ENCODE measurements at regions not wholly inside any gene's neighbourhood (a gene's known extent, or its start where the extent isn't known, plus 50 kb on each side); places are given as distances from the start of the nearest gene placed in this dataset.

- TF ChIP-seq, protein P1, sequence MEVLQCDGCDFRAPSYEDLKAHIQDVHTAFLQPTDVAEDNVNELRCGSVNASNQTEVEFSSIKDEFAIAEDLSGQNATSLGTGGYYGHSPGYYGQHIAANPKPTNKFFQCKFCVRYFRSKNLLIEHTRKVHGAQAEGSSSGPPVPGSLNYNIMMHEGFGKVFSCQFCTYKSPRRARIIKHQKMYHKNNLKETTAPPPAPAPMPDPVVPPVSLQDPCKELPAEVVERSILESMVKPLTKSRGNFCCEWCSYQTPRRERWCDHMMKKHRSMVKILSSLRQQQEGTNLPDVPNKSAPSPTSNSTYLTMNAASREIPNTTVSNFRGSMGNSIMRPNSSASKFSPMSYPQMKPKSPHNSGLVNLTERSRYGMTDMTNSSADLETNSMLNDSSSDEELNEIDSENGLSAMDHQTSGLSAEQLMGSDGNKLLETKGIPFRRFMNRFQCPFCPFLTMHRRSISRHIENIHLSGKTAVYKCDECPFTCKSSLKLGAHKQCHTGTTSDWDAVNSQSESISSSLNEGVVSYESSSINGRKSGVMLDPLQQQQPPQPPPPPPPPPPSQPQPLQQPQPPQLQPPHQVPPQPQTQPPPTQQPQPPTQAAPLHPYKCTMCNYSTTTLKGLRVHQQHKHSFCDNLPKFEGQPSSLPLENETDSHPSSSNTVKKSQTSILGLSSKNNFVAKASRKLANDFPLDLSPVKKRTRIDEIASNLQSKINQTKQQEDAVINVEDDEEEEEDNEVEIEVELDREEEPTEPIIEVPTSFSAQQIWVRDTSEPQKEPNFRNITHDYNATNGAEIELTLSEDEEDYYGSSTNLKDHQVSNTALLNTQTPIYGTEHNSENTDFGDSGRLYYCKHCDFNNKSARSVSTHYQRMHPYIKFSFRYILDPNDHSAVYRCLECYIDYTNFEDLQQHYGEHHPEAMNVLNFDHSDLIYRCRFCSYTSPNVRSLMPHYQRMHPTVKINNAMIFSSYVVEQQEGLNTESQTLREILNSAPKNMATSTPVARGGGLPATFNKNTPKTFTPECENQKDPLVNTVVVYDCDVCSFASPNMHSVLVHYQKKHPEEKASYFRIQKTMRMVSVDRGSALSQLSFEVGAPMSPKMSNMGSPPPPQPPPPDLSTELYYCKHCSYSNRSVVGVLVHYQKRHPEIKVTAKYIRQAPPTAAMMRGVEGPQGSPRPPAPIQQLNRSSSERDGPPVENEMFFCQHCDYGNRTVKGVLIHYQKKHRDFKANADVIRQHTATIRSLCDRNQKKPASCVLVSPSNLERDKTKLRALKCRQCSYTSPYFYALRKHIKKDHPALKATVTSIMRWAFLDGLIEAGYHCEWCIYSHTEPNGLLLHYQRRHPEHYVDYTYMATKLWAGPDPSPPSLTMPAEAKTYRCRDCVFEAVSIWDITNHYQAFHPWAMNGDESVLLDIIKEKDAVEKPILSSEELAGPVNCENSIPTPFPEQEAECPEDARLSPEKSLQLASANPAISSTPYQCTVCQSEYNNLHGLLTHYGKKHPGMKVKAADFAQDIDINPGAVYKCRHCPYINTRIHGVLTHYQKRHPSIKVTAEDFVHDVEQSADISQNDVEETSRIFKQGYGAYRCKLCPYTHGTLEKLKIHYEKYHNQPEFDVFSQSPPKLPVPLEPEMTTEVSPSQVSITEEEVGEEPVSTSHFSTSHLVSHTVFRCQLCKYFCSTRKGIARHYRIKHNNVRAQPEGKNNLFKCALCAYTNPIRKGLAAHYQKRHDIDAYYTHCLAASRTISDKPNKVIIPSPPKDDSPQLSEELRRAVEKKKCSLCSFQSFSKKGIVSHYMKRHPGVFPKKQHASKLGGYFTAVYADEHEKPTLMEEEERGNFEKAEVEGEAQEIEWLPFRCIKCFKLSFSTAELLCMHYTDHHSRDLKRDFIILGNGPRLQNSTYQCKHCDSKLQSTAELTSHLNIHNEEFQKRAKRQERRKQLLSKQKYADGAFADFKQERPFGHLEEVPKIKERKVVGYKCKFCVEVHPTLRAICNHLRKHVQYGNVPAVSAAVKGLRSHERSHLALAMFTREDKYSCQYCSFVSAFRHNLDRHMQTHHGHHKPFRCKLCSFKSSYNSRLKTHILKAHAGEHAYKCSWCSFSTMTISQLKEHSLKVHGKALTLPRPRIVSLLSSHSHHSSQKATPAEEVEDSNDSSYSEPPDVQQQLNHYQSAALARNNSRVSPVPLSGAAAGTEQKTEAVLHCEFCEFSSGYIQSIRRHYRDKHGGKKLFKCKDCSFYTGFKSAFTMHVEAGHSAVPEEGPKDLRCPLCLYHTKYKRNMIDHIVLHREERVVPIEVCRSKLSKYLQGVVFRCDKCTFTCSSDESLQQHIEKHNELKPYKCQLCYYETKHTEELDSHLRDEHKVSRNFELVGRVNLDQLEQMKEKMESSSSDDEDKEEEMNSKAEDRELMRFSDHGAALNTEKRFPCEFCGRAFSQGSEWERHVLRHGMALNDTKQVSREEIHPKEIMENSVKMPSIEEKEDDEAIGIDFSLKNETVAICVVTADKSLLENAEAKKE (CRISPR knock-in tag; IDR thresholded peaks at IDR 0.05), result no peak
- TF ChIP-seq ZNF114 (CRISPR knock-in tag; IDR thresholded peaks at IDR 0.05), result no peak
- TF ChIP-seq POLR2AphosphoS5 (IDR thresholded peaks at IDR 0.05; ENCODE audit: low read depth), result no peak
- TF ChIP-seq, protein P2, sequence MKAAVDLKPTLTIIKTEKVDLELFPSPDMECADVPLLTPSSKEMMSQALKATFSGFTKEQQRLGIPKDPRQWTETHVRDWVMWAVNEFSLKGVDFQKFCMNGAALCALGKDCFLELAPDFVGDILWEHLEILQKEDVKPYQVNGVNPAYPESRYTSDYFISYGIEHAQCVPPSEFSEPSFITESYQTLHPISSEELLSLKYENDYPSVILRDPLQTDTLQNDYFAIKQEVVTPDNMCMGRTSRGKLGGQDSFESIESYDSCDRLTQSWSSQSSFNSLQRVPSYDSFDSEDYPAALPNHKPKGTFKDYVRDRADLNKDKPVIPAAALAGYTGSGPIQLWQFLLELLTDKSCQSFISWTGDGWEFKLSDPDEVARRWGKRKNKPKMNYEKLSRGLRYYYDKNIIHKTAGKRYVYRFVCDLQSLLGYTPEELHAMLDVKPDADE (IDR thresholded peaks at IDR 0.05), result no peak
- no peak for TF ChIP-seq EZH2 (IDR thresholded peaks at IDR 0.05; ENCODE audit: low read depth, unreplicated experiment)
- no peak for TF ChIP-seq NANOG (IDR thresholded peaks at IDR 0.05; ENCODE audit: borderline replicate concordance)
These were observed 72.2 kb downstream of the PTTG1 start (continued) for GRCh38 chr5:160493806-160494338.

DNA sequence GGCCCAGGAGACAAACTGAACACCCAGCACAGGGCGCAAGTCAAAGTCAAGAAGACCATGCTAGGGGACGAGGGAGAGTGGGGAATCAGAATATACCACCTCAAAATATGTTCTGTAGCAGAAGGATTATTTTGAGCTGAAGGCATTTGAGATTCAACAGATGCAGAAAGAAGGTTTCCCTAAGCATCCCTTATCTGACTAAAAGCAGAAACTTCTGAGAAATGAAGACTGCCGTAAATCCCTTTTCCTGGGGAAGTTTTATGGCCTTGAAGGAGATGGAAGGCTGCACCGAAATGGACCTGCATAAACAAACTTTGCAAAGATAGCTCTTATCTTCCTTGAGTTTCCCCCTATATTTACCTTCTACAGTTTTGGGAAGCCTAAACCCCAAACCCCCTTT is 72.8 kb downstream of the PTTG1 start:
- Mint-ChIP-seq H3K27me3 (ENCODE audit: insufficient read depth, low read depth, poor library complexity) (peaks cover 2% of the 10 kb centered on the region), H3K27ac (no peak overlapping the region), H3K9me3 (no peaks in the 10 kb centered on the region), H3K4me1 (no peaks in the 10 kb centered on the region), H3K36me3 (ENCODE audit: low read depth) (no peaks in the 10 kb centered on the region), H3K4me3 (no peak overlapping the region)
- no peak overlapping the region for H3K4me2 ChIP-seq
- 0 out of 2 replicates have a peak overlapping the region, but pooled peaks have one; percentile 43 for H2AFZ ChIP-seq
- TF ChIP-seq, protein P3, sequence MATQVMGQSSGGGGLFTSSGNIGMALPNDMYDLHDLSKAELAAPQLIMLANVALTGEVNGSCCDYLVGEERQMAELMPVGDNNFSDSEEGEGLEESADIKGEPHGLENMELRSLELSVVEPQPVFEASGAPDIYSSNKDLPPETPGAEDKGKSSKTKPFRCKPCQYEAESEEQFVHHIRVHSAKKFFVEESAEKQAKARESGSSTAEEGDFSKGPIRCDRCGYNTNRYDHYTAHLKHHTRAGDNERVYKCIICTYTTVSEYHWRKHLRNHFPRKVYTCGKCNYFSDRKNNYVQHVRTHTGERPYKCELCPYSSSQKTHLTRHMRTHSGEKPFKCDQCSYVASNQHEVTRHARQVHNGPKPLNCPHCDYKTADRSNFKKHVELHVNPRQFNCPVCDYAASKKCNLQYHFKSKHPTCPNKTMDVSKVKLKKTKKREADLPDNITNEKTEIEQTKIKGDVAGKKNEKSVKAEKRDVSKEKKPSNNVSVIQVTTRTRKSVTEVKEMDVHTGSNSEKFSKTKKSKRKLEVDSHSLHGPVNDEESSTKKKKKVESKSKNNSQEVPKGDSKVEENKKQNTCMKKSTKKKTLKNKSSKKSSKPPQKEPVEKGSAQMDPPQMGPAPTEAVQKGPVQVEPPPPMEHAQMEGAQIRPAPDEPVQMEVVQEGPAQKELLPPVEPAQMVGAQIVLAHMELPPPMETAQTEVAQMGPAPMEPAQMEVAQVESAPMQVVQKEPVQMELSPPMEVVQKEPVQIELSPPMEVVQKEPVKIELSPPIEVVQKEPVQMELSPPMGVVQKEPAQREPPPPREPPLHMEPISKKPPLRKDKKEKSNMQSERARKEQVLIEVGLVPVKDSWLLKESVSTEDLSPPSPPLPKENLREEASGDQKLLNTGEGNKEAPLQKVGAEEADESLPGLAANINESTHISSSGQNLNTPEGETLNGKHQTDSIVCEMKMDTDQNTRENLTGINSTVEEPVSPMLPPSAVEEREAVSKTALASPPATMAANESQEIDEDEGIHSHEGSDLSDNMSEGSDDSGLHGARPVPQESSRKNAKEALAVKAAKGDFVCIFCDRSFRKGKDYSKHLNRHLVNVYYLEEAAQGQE (IDR thresholded peaks at IDR 0.05; ENCODE audit: unreplicated experiment), result no peak
- no peak for TF ChIP-seq NANOG (IDR thresholded peaks at IDR 0.05; ENCODE audit: borderline replicate concordance)
- no peak for TF ChIP-seq EZH2 (IDR thresholded peaks at IDR 0.05; ENCODE audit: low read depth, unreplicated experiment)
- no peak for TF ChIP-seq JUNB (IDR thresholded peaks at IDR 0.05; ENCODE audit: unreplicated experiment)
- ATAC-seq (no peak), DNase-seq (ENCODE audit: low spot score) (no peak)
- H3K4me1 ChIP-seq (ENCODE audit: insufficient read depth), result no peaks in the 10 kb centered on the region
- H3K27ac ChIP-seq (ENCODE audit: low read depth), result no peak overlapping the region
- H3K27me3 ChIP-seq (ENCODE audit: insufficient read depth), result no peaks in the 10 kb centered on the region
- no peak overlapping the region for H3K4me3 ChIP-seq
- H4K20me1 ChIP-seq (replicated peaks; ENCODE audit: insufficient read depth), result no peaks in the 10 kb centered on the region
- peaks cover 6% of the 10 kb centered on the region; the same call in 1 of the 2 replicates for H3K9me2 ChIP-seq (ENCODE audit: insufficient read depth)
- no peaks in the 10 kb centered on the region for H3K79me2 ChIP-seq (replicated peaks; ENCODE audit: insufficient read depth)
- no peaks in the 10 kb centered on the region for H3F3A ChIP-seq (replicated peaks; ENCODE audit: low read depth)
- no peaks in the 10 kb centered on the region for H3K36me3 ChIP-seq (ENCODE audit: insufficient read depth)

All from GM23338 (cell line).